Hematopoietic multipotent progenitor cell treated with erythropoietin and hydrocortisone succinate and interleukin-3 and kit ligand, for 8 days (in vitro differentiated cells): ENCODE measurements at regions not wholly inside any gene's neighbourhood (a gene's known extent, or its start where the extent isn't known, plus 50 kb on each side); places are given as distances from the start of the nearest gene placed in this dataset.
"Not testable (repeated sequence)": the region's sequence is repeated elsewhere in the genome, so short reads cannot be mapped to it uniquely, and the experiment has no call there.

Source experiments
- DNase-seq: peaks from one replicate; pipeline ENCODE4 v3.0.0-alpha.2; 2015

- DNase-seq, result no peak
These were observed 303.5 kb downstream of the DLEU7 start for GRCh38 chr13:50539791-50540530.

DNA sequence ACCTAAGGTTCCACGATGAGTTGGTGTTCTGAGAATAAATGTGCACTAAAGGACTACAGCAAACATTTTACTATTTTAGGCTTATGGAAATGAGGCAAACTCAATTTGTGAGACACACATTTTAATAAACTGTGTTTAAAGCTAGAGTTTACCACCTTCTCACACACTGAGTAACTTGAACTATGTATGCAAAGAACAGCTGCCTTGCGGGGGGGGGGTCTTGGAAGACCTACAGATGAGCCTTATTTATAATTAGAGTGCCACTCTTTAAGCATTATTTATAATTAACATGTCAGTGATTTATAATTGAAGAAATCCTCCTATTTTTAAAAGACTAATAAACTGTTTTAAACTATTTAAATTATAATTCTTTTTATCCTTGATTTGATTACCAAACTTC lies 300.4 kb downstream of the DLEU7 start:
- no peak for DNase-seq

DNA sequence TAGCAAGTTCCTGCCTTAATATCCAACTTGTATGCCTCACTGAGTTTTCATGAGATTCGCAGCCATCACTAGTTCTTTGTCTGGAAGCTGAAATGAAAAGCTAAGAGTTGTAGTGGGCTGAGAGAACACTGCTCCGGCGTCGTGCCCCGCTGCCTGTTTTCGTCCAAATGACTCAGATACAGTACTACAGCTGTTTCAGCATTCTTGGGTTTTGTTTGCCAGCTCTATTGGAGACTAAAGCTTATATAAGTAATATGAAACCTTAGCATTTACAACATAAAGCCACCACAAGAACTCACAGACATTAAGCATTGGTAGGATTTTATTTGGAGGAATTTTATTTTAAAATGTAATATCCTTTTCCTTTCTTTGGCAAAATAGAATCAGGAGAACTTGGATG lies 299.7 kb downstream of the DLEU7 start:
- DNase-seq, result no peak

GRCh38 chr13:50544211-50544610 lies 299.3 kb downstream of the DLEU7 start:
- no peak for DNase-seq

- not testable (repeated sequence) for DNase-seq
These were observed 296.3 kb downstream of the DLEU7 start for GRCh38 chr13:50547175-50547574.

GRCh38 chr13:50548586-50548985 lies 294.9 kb downstream of the DLEU7 start:
- no peak for DNase-seq

- DNase-seq, result no peak
These were observed 294.1 kb downstream of the DLEU7 start for GRCh38 chr13:50549221-50549942.

DNA sequence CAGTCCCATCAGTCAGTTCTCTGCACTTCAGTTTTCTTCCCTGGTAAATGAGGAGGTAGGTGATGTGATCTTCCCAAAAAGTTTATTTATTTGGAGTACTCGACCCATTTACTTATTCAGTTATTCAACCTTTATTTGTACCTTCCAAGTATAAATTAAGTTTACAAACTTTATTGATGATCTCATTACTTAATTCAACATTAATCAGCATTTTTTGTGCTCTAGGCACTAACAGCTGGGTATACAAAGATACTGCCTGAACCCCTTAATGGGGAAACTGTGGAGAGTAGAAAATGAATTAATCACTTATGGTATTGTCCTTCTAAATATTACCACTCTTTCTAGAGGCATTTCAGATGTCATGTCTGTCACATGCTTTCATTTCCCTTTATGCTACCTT lies 293.3 kb downstream of the DLEU7 start:
- no peak for DNase-seq

DNA sequence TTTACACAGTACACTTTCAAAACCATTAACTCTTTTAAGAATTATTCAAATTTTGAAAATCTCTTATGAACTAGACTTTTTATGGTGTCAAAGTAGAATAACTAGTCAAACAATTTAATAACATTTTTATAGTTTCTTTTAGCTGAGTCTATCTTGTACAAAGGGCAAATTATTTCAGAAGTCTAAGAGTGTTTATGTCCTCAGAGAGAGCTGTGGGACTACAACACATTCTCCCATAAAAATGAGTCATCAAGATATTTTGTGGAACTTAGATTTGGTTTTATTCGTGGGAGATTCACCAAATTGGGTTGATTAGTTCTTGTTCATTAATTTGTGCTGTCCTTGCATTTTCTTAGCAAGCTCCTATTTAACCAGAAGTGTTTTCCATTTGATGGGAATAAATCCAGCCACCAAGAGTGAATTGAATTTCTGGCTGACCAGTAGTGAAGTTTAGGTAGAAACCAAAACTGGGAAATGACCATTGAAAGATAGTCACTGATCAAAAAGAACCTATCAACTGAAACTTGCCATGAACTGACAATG lies 291.0 kb downstream of the DLEU7 start:
- DNase-seq, result no peak

- no peak for DNase-seq
These were observed 281.8 kb downstream of the DLEU7 start for GRCh38 chr13:50561739-50562138.

GRCh38 chr13:50566646-50567045 lies 276.8 kb downstream of the DLEU7 start:
- no peak for DNase-seq

DNA sequence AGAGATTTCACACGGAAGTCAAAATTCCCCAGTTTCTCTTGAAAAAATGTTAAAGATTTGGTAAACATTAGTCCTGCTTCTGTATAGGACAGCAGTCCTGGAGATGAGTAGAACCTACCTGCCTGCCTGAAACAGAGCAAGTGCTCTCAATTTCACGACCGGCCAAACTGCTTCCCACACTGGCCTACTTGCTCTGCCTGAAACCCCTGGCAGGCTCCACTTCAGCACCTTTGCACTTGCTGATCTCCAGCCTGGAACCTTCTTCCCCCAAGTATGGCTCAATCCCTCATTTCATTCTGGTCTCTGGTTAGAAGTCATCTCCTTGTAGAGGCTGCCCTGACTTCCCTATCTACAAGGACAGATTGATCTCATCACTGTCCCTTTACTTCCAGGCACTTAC lies 271.4 kb downstream of the DLEU7 start:
- DNase-seq, result no peak

DNA sequence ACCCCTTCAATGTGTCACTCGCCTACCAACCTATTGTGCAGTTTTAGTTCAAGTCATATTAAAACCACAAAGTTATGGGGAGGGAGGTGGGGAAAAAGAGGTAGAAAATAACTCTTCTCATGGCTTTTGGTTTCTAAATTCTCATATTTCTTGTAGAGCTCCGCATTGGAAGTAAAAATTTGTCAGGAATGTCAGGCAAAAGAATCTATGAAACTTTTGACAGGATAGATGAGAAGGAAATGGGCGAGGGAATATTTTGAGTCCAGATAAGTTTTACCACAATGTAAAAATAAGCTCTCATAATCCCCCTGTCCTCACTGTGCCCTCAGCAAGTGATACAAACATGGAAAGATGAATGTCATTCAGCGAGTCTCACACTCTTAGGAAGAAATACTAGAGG lies 270.4 kb downstream of the DLEU7 start:
- no peak for DNase-seq

GRCh38 chr13:50574731-50575130 lies 268.8 kb downstream of the DLEU7 start:
- DNase-seq, result no peak

DNA sequence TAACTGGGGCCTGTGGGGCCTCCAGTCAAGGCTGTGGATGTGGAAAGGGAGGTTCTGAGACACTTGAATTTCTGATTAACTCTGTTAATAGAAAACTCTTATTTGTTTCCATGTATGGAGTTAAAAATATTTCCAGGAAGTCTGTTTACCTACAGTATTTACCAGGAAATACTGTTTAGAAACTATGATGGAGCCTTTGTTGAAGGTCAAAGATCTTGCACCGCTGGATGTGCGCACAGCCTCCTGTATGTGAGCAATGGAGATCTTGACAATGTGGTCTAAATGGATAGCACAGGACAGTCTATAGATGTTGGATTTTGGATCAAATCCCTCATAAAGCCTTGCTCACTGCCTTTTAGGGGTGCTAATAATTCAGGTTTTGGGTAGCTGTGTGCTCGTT lies 268.4 kb downstream of the DLEU7 start:
- no peak for DNase-seq

DNA sequence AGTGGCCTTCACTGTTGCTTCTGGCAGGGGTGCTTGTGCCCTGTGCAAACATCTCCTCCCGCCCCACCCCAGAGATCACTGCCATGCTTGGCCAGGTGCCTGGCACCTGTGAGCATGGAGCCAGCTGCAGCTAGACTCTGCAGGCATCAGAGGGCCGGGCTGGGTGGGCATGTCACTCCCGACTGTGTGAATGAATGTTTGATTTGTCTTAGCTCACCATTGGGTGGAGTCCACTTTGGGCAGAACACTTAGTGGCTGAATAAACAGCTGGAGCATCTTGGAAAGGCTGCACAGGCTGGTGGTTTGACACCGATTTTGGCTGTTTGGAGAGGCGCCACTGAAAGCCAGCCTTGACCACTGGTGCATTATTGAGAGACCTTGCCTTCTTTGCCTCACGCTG lies 267.3 kb downstream of the DLEU7 start:
- DNase-seq, result no peak

DNA sequence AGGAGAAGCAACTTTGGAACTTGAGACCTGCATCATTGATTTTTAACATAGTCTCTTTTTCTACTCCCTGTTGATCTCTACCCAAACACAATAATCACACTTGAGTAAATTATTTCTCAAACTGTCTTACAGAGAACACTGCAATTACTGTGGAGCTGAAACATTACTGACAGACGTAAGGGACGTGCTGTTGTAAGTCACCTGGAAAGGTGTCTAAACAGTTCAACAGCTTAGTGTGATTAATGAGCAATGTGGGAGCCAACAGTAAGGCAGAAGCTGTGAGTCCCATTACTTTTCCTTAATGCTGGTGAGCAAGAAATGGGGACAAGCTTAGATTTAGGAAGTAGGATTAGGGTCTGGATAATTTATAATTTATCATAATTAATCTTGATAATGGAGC lies 265.7 kb downstream of the DLEU7 start:
- DNase-seq, result no peak

DNA sequence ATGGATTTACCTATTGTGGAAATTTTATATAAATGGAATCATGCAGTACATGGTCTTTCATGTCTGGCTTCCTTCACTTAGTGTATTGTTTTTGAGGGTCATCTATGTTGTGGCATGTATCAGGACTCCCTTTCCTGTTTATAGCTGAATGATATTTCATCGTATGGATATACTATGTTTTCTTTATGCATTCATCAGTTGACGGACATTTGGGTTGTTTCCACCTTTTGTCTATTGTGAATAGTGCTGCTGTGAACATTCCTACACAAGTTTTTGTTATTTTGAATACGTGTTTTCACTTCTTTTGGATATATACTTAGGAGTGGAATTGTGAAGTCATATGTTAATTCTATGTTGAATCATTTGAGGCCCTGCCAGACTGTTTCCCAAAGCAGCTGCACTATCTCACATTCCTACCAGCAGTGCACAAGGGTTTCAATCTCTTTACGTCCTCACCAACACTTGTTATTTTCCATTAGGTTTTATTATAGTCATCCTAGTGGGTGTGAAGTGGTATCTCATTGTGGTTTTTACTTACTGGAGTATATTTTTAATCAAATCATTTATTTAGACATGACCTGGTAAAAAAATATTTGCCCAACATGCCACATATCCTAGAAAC lies 262.7 kb downstream of the DLEU7 start:
- DNase-seq, result no peak

DNA sequence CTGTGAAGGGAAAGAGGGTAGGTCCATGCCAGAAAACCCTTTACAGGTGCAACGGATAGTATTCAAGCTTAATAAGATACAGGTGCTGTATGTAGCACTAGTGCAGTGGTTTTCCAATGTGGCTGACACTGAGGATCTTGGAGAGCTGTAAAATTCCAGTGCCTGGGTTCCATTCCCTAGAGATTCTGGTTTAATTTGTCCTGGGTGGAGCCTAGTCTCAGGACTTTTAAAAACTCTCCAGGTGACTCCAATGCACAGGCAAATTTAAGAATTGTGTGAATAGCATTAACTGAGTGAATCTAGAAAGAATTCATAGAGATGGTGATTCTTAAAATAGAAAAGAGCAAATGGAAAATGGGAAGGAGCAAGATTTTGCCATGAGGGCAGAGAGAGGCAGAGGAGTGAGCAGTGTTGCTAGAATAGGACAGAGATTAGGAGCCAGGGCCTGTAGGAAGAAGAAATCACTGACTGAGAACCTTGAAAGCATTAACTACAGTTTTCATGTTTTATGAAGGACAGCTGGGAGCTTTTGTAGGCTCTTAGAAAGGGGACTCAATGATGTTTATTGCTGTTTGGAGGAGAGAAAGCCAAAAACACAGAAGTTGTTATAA lies 261.8 kb downstream of the DLEU7 start:
- DNase-seq, result no peak

- DNase-seq, result no peak
These were observed 258.5 kb downstream of the DLEU7 start for GRCh38 chr13:50584856-50585580.

- no peak for DNase-seq
These were observed 257.6 kb downstream of the DLEU7 start for GRCh38 chr13:50585674-50586413.
